DMS114 treated with DMSO at 0.1 percent for 48 hours (cell line): ENCODE measurements at regions not wholly inside any gene's neighbourhood (a gene's known extent, or its start where the extent isn't known, plus 50 kb on each side); places are given as distances from the start of the nearest gene placed in this dataset.
"Not testable (repeated sequence)": the region's sequence is repeated elsewhere in the genome, so short reads cannot be mapped to it uniquely, and the experiment has no call there.

Source experiments
- DNase-seq: peaks from one replicate; lab custom pipeline; 2025; ENCODE audit not compliant: unreplicated experiment; lab: John Stamatoyannopoulos, UW

DNA sequence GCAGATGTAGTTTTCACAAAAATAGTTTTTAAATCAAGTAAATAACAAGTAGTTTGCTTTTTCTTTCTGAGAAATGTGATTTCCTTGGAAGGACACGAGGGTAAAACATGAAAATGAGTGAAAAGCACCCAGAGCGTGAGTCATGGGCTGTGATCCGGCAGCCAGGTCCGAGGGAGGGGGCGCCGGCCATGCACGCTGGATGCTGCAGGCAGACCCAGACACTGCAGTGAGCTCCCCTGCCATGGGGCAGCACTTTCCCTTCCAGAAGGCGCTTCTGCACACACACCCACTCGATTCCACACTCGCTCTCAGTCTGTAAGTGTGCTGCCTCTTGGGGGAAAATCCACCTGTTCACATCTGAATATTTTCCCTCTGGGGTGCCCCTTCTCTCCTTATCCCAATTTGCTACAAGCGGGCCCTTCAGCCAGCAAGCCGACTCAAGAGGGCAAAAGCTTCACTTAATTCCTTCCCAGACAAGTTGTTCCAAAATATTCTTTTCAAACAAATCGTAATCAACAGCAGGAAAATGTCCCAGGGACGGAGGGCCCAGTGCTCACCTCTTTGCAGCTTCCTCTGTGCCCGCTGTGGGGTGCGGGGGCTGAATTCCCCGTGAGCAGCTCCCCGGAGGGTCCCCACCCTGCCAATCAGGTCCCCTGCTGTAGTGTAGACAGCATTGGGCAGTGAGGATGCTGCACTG lies 87.0 kb upstream of the ID2 start:
- no peak for DNase-seq

GRCh38 chr2:8595428-8595805 lies 86.4 kb upstream of the ID2 start:
- no peak for DNase-seq

GRCh38 chr2:8595811-8596600 lies 85.8 kb upstream of the ID2 start:
- no peak for DNase-seq

DNA sequence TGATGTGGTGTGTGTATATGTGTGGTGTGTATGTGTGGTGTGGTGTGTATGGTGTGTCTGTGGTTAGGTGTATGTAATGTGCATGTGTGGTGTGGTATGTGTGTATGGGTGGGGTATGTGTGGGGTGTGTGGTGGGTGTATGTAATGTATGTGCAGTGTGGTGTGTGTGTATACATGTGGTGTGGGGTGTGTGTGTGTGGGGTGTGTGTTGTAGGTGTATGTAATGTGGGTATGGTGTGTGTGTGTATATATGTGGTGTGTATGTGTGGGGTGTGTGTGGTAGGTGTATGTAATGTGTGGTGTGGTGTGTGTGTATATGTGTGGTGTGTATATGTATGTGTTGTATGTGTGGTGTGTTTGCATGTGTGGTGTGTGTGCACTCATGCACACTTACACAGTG lies 84.8 kb upstream of the ID2 start:
- DNase-seq, result no peak

DNA sequence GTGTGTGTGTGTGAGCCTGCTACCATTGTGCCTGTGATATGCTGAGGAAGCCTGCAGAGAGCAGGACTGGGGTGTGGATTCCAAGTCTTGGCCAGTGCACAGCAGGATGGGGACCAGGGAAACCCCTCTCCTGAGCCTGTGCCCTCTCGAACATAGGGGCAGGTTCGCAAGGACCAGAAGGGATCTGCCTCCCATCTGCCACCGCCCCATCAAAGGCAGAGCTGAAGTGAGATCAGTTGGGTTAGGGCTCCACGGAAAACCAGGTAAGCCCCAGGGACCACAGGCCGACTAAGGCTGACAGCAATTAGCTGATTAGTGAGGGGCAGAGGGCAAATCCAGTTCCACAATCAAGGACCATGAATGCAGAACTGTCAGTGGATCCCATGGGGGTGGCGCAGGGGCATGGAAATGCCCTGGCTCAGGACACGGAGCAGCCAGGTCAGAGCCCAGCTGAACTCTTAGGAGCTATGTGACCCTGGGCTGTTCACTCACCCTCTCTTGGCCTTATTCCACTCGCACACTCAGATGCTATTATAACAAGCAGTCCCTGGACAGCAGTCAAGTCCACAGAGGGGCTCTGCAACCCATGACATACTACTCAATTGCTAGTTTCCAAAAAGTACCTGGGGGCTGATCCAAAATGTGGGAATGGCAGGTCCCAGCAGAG lies 84.2 kb upstream of the ID2 start:
- no peak for DNase-seq

DNA sequence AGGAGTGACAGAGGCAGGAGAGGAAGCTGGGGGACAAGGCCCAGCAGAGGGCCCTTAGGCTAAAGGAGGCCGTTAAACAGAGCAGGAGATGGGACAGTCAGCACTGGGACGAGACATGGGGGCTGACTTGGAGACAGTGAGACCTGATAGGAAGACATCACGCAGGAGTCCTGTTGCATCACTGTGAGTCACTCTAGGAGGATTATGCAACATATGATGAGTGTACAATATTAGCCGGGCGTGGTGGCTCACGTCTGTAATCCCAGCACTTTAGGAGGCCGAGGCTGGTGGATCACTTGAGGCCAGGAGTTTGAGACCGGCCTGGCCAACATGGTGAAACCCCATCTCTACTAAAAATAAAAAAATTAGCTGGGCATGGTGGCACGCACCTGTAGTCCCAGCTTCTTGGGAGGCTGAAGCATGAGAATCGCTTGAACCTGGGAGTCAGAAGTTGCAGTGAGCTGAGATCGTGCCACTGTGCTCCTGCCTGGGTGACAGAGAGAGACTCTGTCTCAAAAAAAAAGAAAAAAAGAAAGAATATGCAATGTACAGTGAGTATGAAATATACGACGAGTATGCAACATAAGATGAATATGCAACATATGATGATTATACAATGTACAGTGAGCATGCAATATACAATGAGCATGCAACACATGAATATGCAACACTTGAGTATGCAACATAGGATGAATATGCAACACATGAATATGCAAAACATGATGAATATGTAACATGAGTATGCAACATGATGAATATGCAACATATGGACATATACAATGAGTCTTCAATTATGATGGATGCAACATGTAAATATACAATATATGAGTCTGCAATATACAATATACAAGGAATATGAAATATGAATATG lies 83.3 kb upstream of the ID2 start:
- no peak for DNase-seq

DNA sequence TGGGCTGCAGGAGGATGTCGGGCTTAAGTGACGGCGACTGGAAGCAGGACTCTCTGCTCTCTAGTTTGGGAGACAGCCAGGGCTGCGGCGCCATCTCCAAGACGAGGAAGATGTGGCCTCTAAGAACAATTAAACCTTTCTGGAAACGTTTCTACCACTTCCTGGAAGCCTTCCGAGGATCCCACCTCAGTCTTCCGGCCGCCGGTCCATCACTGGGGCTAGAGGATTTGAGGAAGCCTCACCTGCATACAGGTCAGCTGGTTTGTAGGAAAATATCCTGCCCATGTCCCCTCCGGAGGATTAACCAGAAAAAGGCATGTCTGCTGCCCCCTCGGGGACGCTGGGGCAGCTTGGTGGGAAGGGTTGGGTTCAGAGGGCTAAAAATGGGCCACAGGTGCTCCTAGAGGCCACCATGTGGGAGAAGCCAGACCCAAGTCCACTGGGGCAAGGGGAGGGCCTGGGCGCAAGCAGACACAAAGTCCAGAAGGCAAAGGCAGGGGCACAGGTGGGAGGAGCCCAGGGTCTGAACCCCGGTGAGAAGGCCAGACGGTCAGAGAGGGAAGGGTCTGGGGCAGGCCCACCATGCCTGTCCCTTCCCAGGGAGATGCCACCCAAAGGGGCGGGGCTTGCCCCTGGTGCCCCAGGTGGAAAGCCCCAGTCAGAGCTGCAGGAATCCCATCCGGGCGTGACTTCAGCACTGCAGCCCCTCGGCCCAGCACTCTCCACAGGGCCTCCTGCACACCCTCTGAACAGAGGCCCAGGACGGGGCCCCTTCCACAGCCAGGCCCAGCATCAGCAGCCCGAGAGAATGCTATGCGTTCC lies 82.2 kb upstream of the ID2 start:
- DNase-seq, result no peak

- no peak for DNase-seq
These were observed 81.4 kb upstream of the ID2 start for GRCh38 chr2:8600456-8600855.

- no peak for DNase-seq
These were observed 79.0 kb upstream of the ID2 start for GRCh38 chr2:8602809-8603208.

DNA sequence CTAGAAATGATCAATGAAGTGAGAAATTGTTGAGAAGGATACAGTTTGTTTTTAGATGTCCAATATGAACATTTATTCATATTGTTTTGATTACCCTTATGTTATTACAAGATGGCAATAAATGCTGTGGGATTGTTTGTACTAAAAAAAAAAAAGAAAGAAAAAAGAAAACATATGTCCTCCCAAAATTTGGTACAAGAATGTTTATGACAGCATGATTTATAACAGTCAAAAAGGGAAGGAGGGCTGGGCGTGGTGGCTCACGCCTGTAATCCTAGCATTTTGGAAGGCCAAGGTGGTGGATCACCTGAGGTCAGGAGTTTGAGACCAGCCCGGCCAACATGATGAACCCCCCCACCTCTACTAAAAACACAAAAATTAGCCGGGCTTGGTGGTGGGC lies 78.5 kb upstream of the ID2 start:
- not testable (repeated sequence) for DNase-seq

GRCh38 chr2:8604262-8604661 lies 77.6 kb upstream of the ID2 start:
- DNase-seq, result no peak

DNA sequence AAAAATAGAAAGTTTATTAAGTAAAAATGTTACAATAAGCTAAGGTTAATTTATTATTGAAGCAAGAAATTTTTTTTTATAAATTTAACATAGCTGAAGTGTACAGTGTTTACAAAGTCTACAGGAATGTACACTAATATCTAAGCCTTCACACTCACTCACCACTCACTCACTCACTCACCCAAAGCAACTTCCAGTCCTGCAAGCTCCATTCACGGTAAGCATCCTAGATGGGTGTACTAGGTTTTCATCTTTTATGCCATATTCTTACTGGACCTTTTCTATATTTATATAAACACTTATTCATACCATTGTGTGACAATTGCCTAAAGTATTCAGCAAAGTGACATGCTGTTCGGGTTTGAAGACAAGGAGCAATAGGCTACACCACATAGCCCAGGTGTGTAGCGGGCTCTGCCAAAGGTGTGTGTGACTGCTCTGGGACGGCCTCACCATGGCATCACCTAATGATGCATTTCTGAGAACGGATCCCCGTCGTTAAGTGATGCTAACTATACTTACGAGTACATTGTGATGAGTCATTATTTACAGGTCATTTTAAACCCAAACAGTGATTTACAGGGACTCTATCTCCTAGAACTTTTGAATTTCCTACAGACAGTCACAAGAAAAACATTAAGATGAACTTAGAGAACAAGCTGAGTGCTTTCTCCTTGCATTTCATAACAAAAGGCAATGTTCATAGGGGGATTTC lies 76.3 kb upstream of the ID2 start:
- no peak for DNase-seq

DNA sequence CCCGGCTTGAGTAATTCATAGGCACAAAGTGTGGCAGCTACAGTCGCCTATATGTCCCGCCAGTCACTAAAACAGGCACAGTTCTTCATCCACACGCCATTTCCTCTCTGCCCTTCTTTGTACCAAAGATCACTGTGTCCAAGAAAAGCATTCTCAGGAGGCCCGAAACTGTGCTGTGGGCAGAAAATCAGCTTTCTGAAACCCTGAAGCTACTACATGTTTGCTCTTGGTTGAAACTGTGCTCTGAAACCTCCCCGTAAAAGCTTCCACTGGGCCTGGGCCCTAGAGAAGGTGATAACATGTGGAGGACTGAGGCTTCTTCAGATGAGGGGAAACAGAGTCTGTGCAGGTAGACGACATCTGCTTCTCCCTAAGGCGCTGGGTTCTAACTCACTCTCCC lies 75.6 kb upstream of the ID2 start:
- DNase-seq, result no peak

- no peak for DNase-seq
These were observed 75.0 kb upstream of the ID2 start for GRCh38 chr2:8606649-8607550.

DNA sequence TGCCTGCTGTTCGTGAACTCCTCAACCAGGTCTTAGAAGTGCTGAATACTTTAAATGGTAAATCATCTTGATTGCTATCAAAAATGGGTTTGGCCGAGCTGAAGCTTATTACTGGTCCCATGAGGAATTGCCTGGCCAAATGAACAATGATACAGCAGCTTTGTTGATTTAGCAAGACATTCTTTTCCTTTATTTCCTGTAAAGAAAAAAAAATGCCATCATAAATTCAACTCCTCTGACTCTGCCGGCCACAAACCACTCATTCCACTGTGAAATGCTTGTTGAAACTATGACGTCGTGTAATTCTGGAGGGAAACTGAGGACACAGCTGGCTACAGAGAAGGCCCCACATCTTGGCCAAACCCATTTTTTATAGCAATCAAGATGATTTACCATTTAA lies 74.2 kb upstream of the ID2 start:
- no peak for DNase-seq

DNA sequence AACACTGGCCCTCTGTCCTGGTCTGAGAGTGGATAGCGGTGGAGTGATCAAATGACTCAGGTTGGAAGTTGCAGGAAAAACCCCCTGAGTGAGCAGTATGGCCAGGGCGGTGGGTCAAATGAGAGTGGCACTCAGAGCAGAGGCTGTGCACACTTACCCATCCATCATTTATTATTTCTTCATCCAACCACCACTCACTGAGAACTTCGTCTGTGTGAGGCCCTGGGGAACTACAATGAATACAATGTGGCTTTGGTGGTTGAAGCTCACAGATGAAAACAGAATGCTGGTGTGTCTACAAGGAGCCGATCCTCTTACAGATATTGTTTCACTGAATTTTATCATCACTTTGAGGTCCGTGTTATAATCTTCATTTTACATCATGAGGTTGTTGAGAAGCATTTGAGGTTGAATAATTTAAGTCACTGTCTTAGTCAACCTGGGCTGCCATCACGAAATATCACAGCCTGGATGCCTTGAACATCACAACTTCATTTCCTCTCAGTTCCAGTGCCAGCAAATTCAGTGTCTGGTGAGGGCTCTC lies 73.4 kb upstream of the ID2 start:
- no peak for DNase-seq

GRCh38 chr2:8609357-8609811 lies 72.5 kb upstream of the ID2 start:
- DNase-seq, result no peak

- not testable (repeated sequence) for DNase-seq
These were observed 71.1 kb upstream of the ID2 start for GRCh38 chr2:8610775-8611174.
